ENCODE measurements at regions not wholly inside any gene's neighbourhood (a gene's known extent, or its start where the extent isn't known, plus 50 kb on each side); places are given as distances from the start of the nearest gene placed in this dataset.

DNA sequence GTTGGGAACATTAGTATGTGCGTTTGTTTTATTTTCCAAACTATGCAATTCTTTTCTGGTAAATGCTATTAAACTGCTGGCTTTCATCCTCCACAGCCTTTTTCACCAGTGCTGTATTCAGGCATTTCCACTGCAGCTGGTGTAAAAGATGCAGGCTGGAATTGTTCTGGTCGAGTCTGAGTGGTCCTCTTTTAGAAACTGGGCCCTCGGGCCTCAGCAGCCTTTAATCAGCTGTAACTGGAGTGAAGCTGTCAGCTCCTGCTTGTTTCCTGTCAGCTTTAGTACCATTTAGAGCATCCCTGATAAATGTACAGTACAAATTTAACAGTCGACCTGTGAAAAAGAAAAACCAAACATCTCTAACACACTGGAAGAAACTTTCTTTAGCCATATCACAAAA, 979.6 kb downstream of the TFAP2A start:
- Histone ChIP-seq H3K4me3 (ENCODE audit: low read depth, low read length) (no peak overlapping the region), H3K27ac (ENCODE audit: low read depth, low read length) (no peak overlapping the region), H3K9me3 (ENCODE audit: control insufficient read depth, insufficient read depth, low read length) (no peaks in the 10 kb centered on the region), H3K27me3 (ENCODE audit: control insufficient read depth, insufficient read depth, low read length) (no peaks in the 10 kb centered on the region)
- ChIA-PET POLR2A (no interaction called here), CTCF (no interaction called here)
- TF ChIP-seq, protein P1, sequence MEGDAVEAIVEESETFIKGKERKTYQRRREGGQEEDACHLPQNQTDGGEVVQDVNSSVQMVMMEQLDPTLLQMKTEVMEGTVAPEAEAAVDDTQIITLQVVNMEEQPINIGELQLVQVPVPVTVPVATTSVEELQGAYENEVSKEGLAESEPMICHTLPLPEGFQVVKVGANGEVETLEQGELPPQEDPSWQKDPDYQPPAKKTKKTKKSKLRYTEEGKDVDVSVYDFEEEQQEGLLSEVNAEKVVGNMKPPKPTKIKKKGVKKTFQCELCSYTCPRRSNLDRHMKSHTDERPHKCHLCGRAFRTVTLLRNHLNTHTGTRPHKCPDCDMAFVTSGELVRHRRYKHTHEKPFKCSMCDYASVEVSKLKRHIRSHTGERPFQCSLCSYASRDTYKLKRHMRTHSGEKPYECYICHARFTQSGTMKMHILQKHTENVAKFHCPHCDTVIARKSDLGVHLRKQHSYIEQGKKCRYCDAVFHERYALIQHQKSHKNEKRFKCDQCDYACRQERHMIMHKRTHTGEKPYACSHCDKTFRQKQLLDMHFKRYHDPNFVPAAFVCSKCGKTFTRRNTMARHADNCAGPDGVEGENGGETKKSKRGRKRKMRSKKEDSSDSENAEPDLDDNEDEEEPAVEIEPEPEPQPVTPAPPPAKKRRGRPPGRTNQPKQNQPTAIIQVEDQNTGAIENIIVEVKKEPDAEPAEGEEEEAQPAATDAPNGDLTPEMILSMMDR (IDR thresholded peaks at IDR 0.05; ENCODE audit: low read depth, low read length) = no peak
- no peak for DNase-seq (ENCODE audit: low read depth, low spot score)

DNA sequence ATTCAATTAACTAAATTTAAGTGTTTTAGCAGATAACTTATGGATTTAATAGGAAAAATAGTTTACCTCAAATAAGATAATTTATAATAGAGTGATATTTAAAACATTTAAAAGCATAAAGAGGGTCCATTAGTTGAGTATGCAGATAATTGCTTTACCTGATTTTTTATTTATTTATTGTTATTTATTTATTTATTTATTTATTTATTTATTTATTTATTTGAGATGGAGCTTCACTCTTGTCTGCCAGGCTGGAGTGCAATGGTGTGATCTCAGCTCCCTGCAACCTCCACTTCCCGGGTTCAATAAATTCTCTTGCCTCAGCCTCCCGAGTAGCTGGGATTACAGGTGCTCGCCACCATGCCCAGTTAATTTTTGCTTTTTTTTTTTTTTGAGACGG, 982.9 kb downstream of the TFAP2A start:
- Histone ChIP-seq H3K4me3 (ENCODE audit: low read depth, low read length) (no peak overlapping the region), H3K9me3 (ENCODE audit: control insufficient read depth, insufficient read depth, low read length) (no peaks in the 10 kb centered on the region), H3K27me3 (ENCODE audit: control insufficient read depth, insufficient read depth, low read length) (no peaks in the 10 kb centered on the region), H3K27ac (ENCODE audit: low read depth, low read length) (no peak overlapping the region)
- TF ChIP-seq, protein P1 (IDR thresholded peaks at IDR 0.05; ENCODE audit: low read depth, low read length) = no peak
- no peak for DNase-seq (ENCODE audit: low read depth, low spot score)
- CTCF ChIA-PET = no interaction called here
- POLR2A ChIA-PET = no interaction called here

DNA sequence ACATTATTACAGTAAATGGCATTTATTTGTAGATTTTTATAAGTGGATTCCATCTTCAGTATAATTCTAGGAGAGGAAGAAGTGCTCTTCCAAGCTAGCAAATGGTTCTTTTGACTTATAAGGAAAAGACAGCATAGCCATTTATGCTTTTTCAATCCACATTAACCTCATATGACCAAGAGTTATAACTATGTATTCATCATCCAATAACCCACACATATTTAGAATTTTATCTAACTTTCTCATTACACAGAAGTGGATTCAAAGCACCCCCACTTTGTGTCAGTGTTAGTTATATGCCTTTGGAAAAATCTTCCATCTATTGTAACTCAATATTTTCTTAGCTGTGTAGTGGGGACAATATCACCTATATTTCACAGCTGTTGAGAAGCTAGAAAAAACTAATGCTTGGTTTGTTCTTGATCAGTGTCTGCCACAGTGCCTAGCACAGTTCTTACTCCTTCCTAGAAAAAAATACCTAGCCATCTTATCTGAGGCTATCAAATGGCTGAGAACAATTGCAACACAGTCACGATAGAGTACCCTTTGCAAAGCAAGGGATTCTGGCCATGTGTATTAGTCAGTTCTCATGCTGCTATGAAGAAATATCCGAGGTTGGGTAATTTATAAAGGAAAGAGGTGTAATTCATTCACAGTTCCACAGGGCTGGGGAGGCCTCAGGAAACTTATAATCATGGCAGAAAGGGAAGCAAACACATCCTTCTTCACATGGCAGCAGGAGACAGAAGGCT, 986.3 kb downstream of the TFAP2A start:
- Histone ChIP-seq H3K27me3 (ENCODE audit: control insufficient read depth, insufficient read depth, low read length) (no peaks in the 10 kb centered on the region), H3K9me3 (ENCODE audit: control insufficient read depth, insufficient read depth, low read length) (no peaks in the 10 kb centered on the region), H3K4me3 (ENCODE audit: low read depth, low read length) (no peak overlapping the region), H3K27ac (ENCODE audit: low read depth, low read length) (no peak overlapping the region)
- no peak for DNase-seq (ENCODE audit: low read depth, low spot score)
- TF ChIP-seq, protein P1 (IDR thresholded peaks at IDR 0.05; ENCODE audit: low read depth, low read length) = no peak
- CTCF ChIA-PET = no interaction called here
- POLR2A ChIA-PET = no interaction called here

DNA sequence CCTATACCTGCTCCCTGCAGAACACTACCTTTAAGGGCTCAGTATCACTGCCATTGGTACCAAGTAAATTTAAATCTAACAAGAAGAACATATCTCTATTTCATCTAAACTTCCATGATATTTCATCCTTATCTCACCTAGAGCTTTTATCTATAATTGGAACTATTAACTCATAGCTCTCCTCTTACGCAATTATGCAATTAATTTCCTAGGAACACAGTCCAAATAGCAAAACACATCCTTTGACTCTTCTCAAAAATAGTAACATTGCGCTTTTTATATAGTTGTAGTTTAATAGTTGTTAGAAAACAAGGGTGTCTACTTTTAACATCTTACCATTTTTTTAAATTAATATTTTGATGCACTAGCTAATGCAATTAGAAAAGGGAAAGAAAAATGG, 986.8 kb upstream of the SLC35B3 start:
- H3K27ac ChIP-seq (ENCODE audit: low read depth, low read length) = no peak overlapping the region
- TF ChIP-seq, protein P1 (IDR thresholded peaks at IDR 0.05; ENCODE audit: low read depth, low read length) = no peak
- ChIA-PET POLR2A (interaction anchor here (0.8 kb wide), 1 partner anchor 103 kb away, joined by 3 read pairs; no protein-coding TSS in a partner anchor), CTCF (interaction anchor here (0.6 to 1.0 kb wide), 2 partner anchors 9 to 29 kb away, joined by 4 read pairs; no protein-coding TSS in a partner anchor)
- H3K9me3 ChIP-seq (ENCODE audit: control insufficient read depth, insufficient read depth, low read length) = no peaks in the 10 kb centered on the region
- DNase-seq (ENCODE audit: low read depth, low spot score) = no peak
- H3K4me3 ChIP-seq (ENCODE audit: low read depth, low read length) = no peak overlapping the region
- no peaks in the 10 kb centered on the region for H3K27me3 ChIP-seq (ENCODE audit: control insufficient read depth, insufficient read depth, low read length)

DNA sequence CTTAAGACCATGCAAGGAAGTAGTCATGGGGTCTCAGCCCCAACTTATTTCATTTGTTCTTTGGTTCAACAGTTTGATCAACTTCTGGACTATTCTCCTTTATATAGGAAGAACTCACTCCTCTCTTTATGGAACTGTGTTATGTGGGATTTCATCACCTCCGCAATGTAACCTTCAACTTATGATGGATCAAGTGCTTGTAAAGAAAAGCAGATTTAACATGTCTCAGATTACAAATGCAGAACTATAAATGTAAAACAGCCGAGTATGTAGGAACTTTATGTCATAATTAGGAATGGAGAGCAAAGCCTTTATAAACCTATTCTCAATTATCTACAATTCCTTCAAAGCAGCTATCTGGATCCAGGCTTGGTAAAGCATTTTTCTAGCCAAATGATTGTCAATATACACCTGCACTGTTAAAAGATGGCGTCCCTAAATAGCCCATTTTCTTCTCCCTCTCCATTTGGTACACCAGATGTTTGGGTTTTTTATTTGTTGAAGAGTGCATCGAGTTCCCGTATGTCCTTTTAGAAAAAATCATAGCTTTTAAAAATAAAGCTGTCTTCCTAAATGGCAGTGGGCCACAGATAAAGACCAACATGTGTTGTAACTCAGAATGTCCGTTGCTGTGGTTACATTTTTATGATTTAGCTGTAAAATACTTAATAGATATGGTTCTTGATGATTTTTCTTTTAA, 985.1 kb upstream of the SLC35B3 start:
- no peak for DNase-seq (ENCODE audit: low read depth, low spot score)
- no peaks in the 10 kb centered on the region for H3K9me3 ChIP-seq (ENCODE audit: control insufficient read depth, insufficient read depth, low read length)
- POLR2A ChIA-PET = no interaction called here

More for the DNA sequence above, 985.1 kb upstream of the SLC35B3 start:
- CTCF ChIA-PET = interaction anchor here (0.6 kb wide), 1 partner anchor 1357 kb away, joined by 4 read pairs; no protein-coding TSS in a partner anchor
- Histone ChIP-seq H3K27me3 (ENCODE audit: control insufficient read depth, insufficient read depth, low read length) (no peaks in the 10 kb centered on the region), H3K27ac (ENCODE audit: low read depth, low read length) (no peak overlapping the region), H3K4me3 (ENCODE audit: low read depth, low read length) (no peak overlapping the region)
- TF ChIP-seq, protein P1 (IDR thresholded peaks at IDR 0.05; ENCODE audit: low read depth, low read length) = no peak
